ENCODE measurements at regions not wholly inside any gene's neighbourhood (a gene's known extent, or its start where the extent isn't known, plus 50 kb on each side); places are given as distances from the start of the nearest gene placed in this dataset.

DNA sequence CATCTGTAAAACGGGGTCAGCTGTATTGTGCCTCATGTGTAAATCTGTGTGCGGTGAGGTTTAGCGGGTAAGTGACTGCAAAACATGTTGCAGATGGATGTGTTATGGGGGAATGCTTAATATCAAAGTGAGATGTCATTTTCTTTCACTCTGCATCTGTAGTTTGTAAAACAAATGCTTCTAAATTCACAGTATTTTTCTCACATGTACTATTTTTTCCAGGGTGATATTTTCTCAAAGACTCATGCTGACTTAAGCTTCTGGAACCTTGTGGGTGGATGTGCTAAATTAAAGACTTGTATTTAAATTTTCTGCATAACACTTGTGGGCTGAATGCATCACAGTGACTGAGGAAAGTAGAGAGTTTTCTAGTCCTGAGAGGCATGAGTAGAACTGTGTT, 115.2 kb upstream of the TP63 start:
- Histone ChIP-seq H3K4me1 (ENCODE audit: control insufficient read depth in 2 of 2, insufficient read depth in 2 of 2, low read length in 2 of 2) (no peaks in the 10 kb centered on the region), H3K9me3 (ENCODE audit: control insufficient read depth in 2 of 3, low read length in 3 of 3) (peaks cover 0 to 17% (median 0%) of the 10 kb centered on the region in 3 experiments), H3K27ac (ENCODE audit: low read depth, low read length) (no peak overlapping the region), H3K36me3 (ENCODE audit: control insufficient read depth in 2 of 3, insufficient read depth in 3 of 3, low read length in 3 of 3) (no peaks in the 10 kb centered on the region), H3K27me3 (ENCODE audit: control insufficient read depth in 2 of 2, insufficient read depth in 2 of 2, low read length in 2 of 2) (no peaks in the 10 kb centered on the region), H3K4me3 (ENCODE audit: low read length) (no peak overlapping the region)
- no peak overlapping the region for H3K4me3 Mint-ChIP-seq
- H3K27me3 Mint-ChIP-seq = no peaks in the 10 kb centered on the region
- DNase-seq (no peak), ATAC-seq (no peak)
- H3K36me3 Mint-ChIP-seq = peaks cover 9 to 19% (median 13%) of the 10 kb centered on the region in 5 donors
- no peak overlapping the region for H3K27ac Mint-ChIP-seq
- H3K9me3 Mint-ChIP-seq = peaks cover 8 to 35% (median 17%) of the 10 kb centered on the region in 11 donors
- intact Hi-C loops (cut with micrococcal nuclease) = no loop called here
- CTCF ChIA-PET = interaction anchor here (1.3 kb wide), 1 partner anchor 281 kb away, joined by 3 read pairs; no protein-coding TSS in a partner anchor
- H3K4me1 Mint-ChIP-seq = peaks cover 0 to 10% (median 2%) of the 10 kb centered on the region in 7 donors
- POLR2A ChIA-PET = no interaction called here

DNA sequence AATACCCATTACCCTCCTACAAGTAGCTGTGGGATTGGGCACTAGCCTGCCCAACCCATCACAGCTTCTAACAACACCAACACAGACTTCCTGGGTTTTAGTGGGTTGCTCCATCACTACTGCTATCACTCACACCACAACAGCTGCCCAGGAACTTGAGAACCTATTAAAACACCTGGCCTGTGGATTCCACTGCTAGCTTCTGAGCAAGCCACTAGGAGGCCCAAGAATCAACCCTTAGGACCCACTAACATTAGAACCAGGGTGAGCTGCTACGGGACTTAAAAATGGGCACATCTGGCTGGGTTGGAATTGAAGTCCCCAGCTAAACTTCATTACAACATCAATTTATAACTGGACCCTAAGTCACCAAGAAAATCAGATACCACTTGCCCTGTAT, 113.2 kb upstream of the TP63 start:
- Mint-ChIP-seq H3K36me3 (peaks cover 9 to 21% (median 13%) of the 10 kb centered on the region in 5 donors), H3K27ac (no peak overlapping the region), H3K4me3 (no peak overlapping the region), H3K27me3 (peaks cover 0 to 6% (median 0%) of the 10 kb centered on the region in 5 donors), H3K4me1 (peaks cover 0 to 2% (median 0%) of the 10 kb centered on the region in 7 donors), H3K9me3 (peaks cover 8 to 35% (median 17%) of the 10 kb centered on the region in 11 donors)
- ATAC-seq (no peak), DNase-seq (no peak)
- no peak overlapping the region for H3K27ac ChIP-seq (ENCODE audit: low read depth, low read length)
- no peaks in the 10 kb centered on the region for H3K4me1 ChIP-seq (ENCODE audit: control insufficient read depth in 2 of 2, insufficient read depth in 2 of 2, low read length in 2 of 2)
- ChIA-PET POLR2A (interaction anchor here (0.6 kb wide), 1 partner anchor 228 kb away, joined by 3 read pairs; no protein-coding TSS in a partner anchor), CTCF (interaction anchor here (0.6 kb wide), 1 partner anchor 242 kb away, joined by 5 read pairs; no protein-coding TSS in a partner anchor)
- intact Hi-C loops (cut with micrococcal nuclease) = no loop called here
- peaks cover 0 to 17% (median 0%) of the 10 kb centered on the region in 3 experiments for H3K9me3 ChIP-seq (ENCODE audit: control insufficient read depth in 2 of 3, low read length in 3 of 3)
- no peak overlapping the region for H3K4me3 ChIP-seq (ENCODE audit: low read length)
- H3K36me3 ChIP-seq (ENCODE audit: control insufficient read depth in 2 of 3, insufficient read depth in 3 of 3, low read length in 3 of 3) = no peaks in the 10 kb centered on the region
- H3K27me3 ChIP-seq (ENCODE audit: control insufficient read depth in 2 of 2, insufficient read depth in 2 of 2, low read length in 2 of 2) = no peaks in the 10 kb centered on the region

DNA sequence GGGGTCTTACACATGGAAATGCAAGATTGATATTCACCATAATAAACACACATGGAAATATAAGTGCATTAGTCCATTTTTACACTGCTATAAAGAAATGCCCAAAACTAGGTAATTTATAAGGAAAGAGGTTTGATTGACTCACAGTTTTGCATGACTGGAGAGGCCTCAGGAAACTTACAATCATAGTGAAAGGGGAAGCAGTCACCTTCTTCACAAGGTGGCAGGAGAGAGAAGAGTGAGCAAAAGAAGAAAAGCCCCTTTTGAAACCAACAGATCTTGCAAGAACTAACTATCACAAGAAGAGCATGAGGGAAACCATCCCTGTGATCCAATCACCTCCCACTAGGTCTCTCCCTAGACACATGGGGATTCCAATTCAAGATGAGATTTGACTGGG, 111.7 kb upstream of the TP63 start:
- H3K27ac ChIP-seq (ENCODE audit: low read depth, low read length) = no peak overlapping the region
- H3K4me1 Mint-ChIP-seq = no peaks in the 10 kb centered on the region
- H3K4me1 ChIP-seq (ENCODE audit: control insufficient read depth in 2 of 2, insufficient read depth in 2 of 2, low read length in 2 of 2) = no peaks in the 10 kb centered on the region
- H3K4me3 Mint-ChIP-seq = no peak overlapping the region
- H3K9me3 Mint-ChIP-seq = peaks cover 8 to 39% (median 17%) of the 10 kb centered on the region in 11 donors
- peaks cover 0 to 17% (median 0%) of the 10 kb centered on the region in 3 experiments for H3K9me3 ChIP-seq (ENCODE audit: control insufficient read depth in 2 of 3, low read length in 3 of 3)
- no peak overlapping the region for H3K4me3 ChIP-seq (ENCODE audit: low read length)
- H3K27me3 Mint-ChIP-seq = peaks cover 0 to 6% (median 0%) of the 10 kb centered on the region in 5 donors
- ChIA-PET POLR2A (no interaction called here), CTCF (no interaction called here)
- intact Hi-C loops (cut with micrococcal nuclease) = no loop called here
- H3K27me3 ChIP-seq (ENCODE audit: control insufficient read depth in 2 of 2, insufficient read depth in 2 of 2, low read length in 2 of 2) = no peaks in the 10 kb centered on the region
- no peak for ATAC-seq
- no peaks in the 10 kb centered on the region for H3K36me3 ChIP-seq (ENCODE audit: control insufficient read depth in 2 of 3, insufficient read depth in 3 of 3, low read length in 3 of 3)
- H3K27ac Mint-ChIP-seq = no peak overlapping the region
- H3K36me3 Mint-ChIP-seq = peaks cover 4 to 19% (median 13%) of the 10 kb centered on the region in 5 donors
- DNase-seq = no peak

DNA sequence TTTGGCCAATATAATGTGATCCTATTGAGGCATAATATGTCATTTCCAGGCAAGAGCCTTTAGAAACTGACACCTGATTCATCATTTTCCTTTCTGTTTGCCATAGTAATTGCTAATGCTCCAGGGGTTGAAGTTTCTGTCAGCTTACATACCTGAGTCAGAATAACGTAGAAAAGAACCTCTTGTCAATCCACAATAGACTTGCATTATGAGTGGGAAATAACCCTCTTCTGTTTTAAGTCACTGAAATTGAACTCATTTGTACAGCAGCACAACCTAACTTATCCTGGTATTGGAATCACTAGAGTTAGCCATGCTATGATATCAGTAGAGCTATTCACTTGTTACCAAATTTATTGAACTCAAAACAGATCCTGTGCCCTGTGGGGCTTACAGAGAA, 101.7 kb upstream of the TP63 start:
- H3K9me3 ChIP-seq (ENCODE audit: control insufficient read depth in 2 of 3, low read length in 3 of 3) = no peaks in the 10 kb centered on the region
- H3K27me3 Mint-ChIP-seq = peaks cover 0 to 6% (median 0%) of the 10 kb centered on the region in 5 donors
- ChIA-PET CTCF (no interaction called here), POLR2A (no interaction called here)
- H3K27me3 ChIP-seq (ENCODE audit: control insufficient read depth in 2 of 2, insufficient read depth in 2 of 2, low read length in 2 of 2) = no peaks in the 10 kb centered on the region
- H3K4me1 ChIP-seq (ENCODE audit: control insufficient read depth in 2 of 2, insufficient read depth in 2 of 2, low read length in 2 of 2) = no peaks in the 10 kb centered on the region
- no peak overlapping the region for H3K4me3 Mint-ChIP-seq
- ATAC-seq (no peak), DNase-seq (no peak)
- intact Hi-C loops (cut with micrococcal nuclease) = no loop called here
- peaks cover 0 to 18% (median 13%) of the 10 kb centered on the region in 7 donors for H3K4me1 Mint-ChIP-seq
- H3K36me3 ChIP-seq (ENCODE audit: control insufficient read depth in 2 of 3, insufficient read depth in 3 of 3, low read length in 3 of 3) = no peaks in the 10 kb centered on the region
- H3K36me3 Mint-ChIP-seq = peaks cover 0 to 3% (median 0%) of the 10 kb centered on the region in 5 donors
- H3K4me3 ChIP-seq (ENCODE audit: low read length) = no peak overlapping the region
- H3K9me3 Mint-ChIP-seq = peaks cover 0 to 20% (median 7%) of the 10 kb centered on the region in 11 donors
- H3K27ac ChIP-seq (ENCODE audit: low read depth, low read length) = no peak overlapping the region
- H3K27ac Mint-ChIP-seq = no peak overlapping the region

DNA sequence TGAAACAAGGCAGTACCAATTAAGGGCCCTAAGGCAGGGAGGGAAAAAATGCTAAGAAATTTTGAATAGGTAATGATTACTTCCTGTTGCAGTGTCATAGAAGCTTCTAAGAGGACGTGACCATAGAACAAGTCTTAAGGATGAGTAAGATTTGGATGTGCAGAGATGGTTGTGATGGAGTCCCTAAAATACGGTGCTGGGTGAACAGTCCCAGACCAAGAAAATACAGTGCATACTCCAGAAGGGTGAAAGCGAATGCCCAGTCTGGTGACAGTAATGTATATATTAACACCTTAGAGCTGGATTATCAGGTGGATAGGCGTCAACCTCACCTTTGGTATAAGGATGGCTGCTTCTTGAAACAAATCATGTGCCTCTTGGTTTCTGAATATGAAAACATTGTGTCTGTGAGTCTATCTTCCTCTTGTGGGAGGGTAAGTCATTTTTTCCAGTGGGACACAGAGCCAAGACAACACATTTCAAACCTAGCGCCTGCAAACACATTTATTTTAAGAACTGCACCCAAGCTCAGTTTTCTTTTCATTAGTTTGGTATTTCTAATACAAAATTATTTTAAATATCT, 101.2 kb upstream of the TP63 start:
- Histone ChIP-seq H3K36me3 (ENCODE audit: control insufficient read depth in 2 of 3, insufficient read depth in 3 of 3, low read length in 3 of 3) (no peaks in the 10 kb centered on the region), H3K9me3 (ENCODE audit: control insufficient read depth in 2 of 3, low read length in 3 of 3) (no peaks in the 10 kb centered on the region), H3K4me1 (ENCODE audit: control insufficient read depth in 2 of 2, insufficient read depth in 2 of 2, low read length in 2 of 2) (no peaks in the 10 kb centered on the region), H3K27me3 (ENCODE audit: control insufficient read depth in 2 of 2, insufficient read depth in 2 of 2, low read length in 2 of 2) (no peaks in the 10 kb centered on the region), H3K27ac (ENCODE audit: low read depth, low read length) (no peak overlapping the region), H3K4me3 (ENCODE audit: low read length) (no peak overlapping the region)
- Mint-ChIP-seq H3K4me1 (peaks cover 0 to 18% (median 13%) of the 10 kb centered on the region in 7 donors), H3K9me3 (peaks cover 0 to 15% (median 7%) of the 10 kb centered on the region in 11 donors), H3K4me3 (no peak overlapping the region), H3K27ac (no peak overlapping the region), H3K27me3 (peaks cover 0 to 6% (median 0%) of the 10 kb centered on the region in 5 donors), H3K36me3 (peaks cover 0 to 3% (median 0%) of the 10 kb centered on the region in 5 donors)
- DNase-seq (no peak), ATAC-seq (no peak)
- intact Hi-C loops (cut with micrococcal nuclease) = no loop called here
- CTCF ChIA-PET = no interaction called here
- POLR2A ChIA-PET = no interaction called here

DNA sequence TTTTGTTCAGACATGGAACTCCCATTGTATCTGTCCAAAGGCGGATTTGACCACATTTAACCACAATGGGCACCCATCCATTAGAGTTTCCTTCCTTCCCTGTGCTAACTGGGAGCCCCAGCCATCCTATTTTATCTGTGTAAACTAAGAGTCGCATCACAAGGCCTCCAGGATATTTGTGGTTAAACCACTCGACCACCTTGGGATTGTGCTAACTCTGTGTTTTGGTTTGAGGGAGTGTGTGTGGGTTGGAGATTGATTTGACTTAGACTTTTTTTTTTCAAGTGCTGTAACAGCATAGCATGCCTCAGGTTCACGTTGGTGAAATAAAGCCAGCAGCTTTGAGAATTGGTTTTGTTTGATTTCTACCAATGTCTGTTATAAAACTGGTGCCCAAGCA, 100.4 kb upstream of the TP63 start:
- Histone ChIP-seq H3K4me3 (ENCODE audit: low read length) (no peak overlapping the region), H3K27me3 (ENCODE audit: control insufficient read depth in 2 of 2, insufficient read depth in 2 of 2, low read length in 2 of 2) (no peaks in the 10 kb centered on the region), H3K4me1 (ENCODE audit: control insufficient read depth in 2 of 2, insufficient read depth in 2 of 2, low read length in 2 of 2) (no peaks in the 10 kb centered on the region), H3K27ac (ENCODE audit: low read depth, low read length) (no peak overlapping the region), H3K36me3 (ENCODE audit: control insufficient read depth in 2 of 3, insufficient read depth in 3 of 3, low read length in 3 of 3) (no peaks in the 10 kb centered on the region), H3K9me3 (ENCODE audit: control insufficient read depth in 2 of 3, low read length in 3 of 3) (no peaks in the 10 kb centered on the region)
- H3K9me3 Mint-ChIP-seq = peaks cover 0 to 15% (median 4%) of the 10 kb centered on the region in 11 donors
- ATAC-seq (no peak), DNase-seq (no peak)
- H3K27ac Mint-ChIP-seq = peak overlapping the region in 3 of 9 donors; percentile 18 to 74 (median 29)
- peaks cover 0 to 3% (median 0%) of the 10 kb centered on the region in 5 donors for H3K36me3 Mint-ChIP-seq
- CTCF ChIA-PET = no interaction called here
- peaks cover 0 to 18% (median 13%) of the 10 kb centered on the region in 7 donors for H3K4me1 Mint-ChIP-seq
- POLR2A ChIA-PET = no interaction called here
- no peak overlapping the region for H3K4me3 Mint-ChIP-seq
- H3K27me3 Mint-ChIP-seq = peaks cover 0 to 6% (median 0%) of the 10 kb centered on the region in 5 donors
- intact Hi-C loops (cut with micrococcal nuclease) = no loop called here

DNA sequence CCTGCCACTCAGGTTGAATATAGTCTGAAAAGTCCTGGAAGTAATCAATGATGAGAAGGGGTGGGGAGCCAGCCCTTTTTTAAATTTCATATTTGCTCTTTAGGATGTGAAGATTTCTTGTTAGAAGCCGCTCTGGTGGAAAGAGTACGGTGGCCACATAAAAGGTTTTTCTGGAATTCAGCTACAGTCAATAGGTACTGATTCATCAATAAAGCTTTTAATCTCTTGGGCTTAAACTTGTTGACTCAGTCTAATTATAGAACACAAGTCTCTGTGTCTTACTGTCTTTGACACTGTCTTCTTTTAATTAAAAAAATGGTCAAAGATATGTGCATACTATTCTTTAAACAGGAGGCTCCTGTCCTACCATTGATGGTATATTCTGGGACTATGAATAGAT, 99.9 kb upstream of the TP63 start:
- no peak for DNase-seq

More for the DNA sequence above, 99.9 kb upstream of the TP63 start:
- Mint-ChIP-seq H3K27me3 (peaks cover 0 to 6% (median 0%) of the 10 kb centered on the region in 5 donors), H3K36me3 (no peaks in the 10 kb centered on the region), H3K4me3 (no peak overlapping the region), H3K9me3 (peaks cover 0 to 12% (median under 1%) of the 10 kb centered on the region in 11 donors), H3K27ac (peak overlapping the region in 1 of 9 donors; percentile 18), H3K4me1 (peaks cover 0 to 18% (median 14%) of the 10 kb centered on the region in 7 donors)
- CTCF ChIA-PET = no interaction called here
- H3K9me3 ChIP-seq (ENCODE audit: control insufficient read depth in 2 of 3, low read length in 3 of 3) = no peaks in the 10 kb centered on the region
- intact Hi-C loops (cut with micrococcal nuclease) = no loop called here
- no peaks in the 10 kb centered on the region for H3K27me3 ChIP-seq (ENCODE audit: control insufficient read depth in 2 of 2, insufficient read depth in 2 of 2, low read length in 2 of 2)
- H3K4me1 ChIP-seq (ENCODE audit: control insufficient read depth in 2 of 2, insufficient read depth in 2 of 2, low read length in 2 of 2) = no peaks in the 10 kb centered on the region
- H3K27ac ChIP-seq (ENCODE audit: low read depth, low read length) = no peak overlapping the region
- H3K4me3 ChIP-seq (ENCODE audit: low read length) = no peak overlapping the region
- no peak for ATAC-seq
- POLR2A ChIA-PET = no interaction called here
- no peaks in the 10 kb centered on the region for H3K36me3 ChIP-seq (ENCODE audit: control insufficient read depth in 2 of 3, insufficient read depth in 3 of 3, low read length in 3 of 3)

Measured in naive thymus-derived CD4-positive, alpha-beta T cell (primary cell).